Activated T-helper 17 cell treated with anti-CD3 and anti-CD28 coated beads, Interleukin-2, amount 50 U/mL, for 72 hours (primary cell): ENCODE measurements at regions not wholly inside any gene's neighbourhood (a gene's known extent, or its start where the extent isn't known, plus 50 kb on each side); places are given as distances from the start of the nearest gene placed in this dataset.

Experiments used
- ATAC-seq: fragments of 150-1000 bp; cut with Tn5 transposase; replicated peaks from 2 replicates; pipeline ENCODE4 v1.10.0; 2021; ENCODE audit warnings: mild to moderate bottlenecking, moderate library complexity
- H3K27ac Mint-ChIP-seq: one replicate; pipeline ENCODE4 v1.8.0; 2022; ENCODE audit warnings: mixed read lengths
- H3K27me3 Mint-ChIP-seq: one replicate; pipeline ENCODE4 v1.8.0; 2022; ENCODE audit warnings: mixed read lengths
- H3K36me3 Mint-ChIP-seq: one replicate; pipeline ENCODE4 v1.8.0; 2022; ENCODE audit warnings: low read depth, mild to moderate bottlenecking, mixed read lengths
- H3K4me1 Mint-ChIP-seq: one replicate; pipeline ENCODE4 v1.8.0; 2022; ENCODE audit warnings: mixed read lengths
- H3K4me3 Mint-ChIP-seq: one replicate; pipeline ENCODE4 v1.8.0; 2022; ENCODE audit warnings: mild to moderate bottlenecking, mixed read lengths
- H3K9me3 Mint-ChIP-seq: one replicate; pipeline ENCODE4 v1.8.0; 2022; ENCODE audit warnings: mixed read lengths

DNA sequence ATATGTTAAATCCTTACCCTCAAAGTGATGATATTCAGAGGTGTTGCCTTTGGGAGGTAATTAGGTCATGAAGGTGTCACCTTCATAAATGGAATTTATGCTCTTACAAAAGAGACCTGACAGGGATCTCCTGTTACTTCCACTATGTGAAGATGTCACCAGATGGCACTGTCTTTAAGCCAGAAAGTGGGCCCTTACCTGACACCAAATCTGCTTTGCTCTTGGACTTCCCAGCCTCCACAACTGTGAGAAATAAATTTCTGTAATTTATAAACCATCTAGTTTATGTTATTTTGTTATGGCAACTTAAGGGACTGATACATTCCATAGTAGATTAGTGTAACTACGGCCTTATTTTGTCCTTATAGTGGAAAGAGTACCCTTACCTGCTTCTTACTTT, 358.3 kb upstream of the SALL1 start:
- Mint-ChIP-seq H3K27ac (no peak overlapping the region), H3K9me3 (peaks cover 7% of the 10 kb centered on the region), H3K27me3 (no peaks in the 10 kb centered on the region), H3K36me3 (no peaks in the 10 kb centered on the region), H3K4me3 (no peak overlapping the region), H3K4me1 (no peaks in the 10 kb centered on the region)
- no peak for ATAC-seq

DNA sequence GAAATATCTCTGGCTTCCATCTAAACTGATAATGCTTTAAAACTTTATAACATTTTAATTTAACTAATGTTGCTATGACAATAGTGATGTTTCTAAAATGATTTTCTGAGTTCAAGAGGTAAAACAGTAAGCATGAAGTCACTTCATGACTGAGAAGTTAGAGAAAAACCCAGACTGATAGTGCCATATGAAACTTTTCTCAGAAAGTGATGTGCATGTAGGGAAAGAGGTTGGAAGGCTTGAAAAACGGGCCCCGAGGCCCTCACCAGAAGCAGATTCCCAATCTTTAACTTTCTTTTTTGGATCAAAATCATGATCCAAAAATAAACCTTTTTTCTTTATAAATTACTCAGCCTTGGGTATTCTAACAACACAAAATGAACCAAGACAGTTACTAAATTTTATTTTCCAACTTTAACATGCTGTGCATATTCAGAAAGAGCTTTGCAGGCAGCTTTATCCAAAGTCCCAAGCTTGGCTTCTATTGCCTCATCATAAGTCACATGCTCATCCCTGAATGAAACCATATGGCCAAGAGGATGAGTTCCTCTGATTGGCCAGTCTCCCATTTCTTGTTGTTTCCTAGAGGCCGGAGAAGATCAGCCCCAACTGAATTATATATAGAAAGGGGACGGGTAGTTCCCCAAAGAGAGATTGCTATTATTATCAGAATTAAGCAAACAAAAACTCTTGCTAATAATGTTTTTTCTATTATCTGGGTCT, 357.6 kb upstream of the SALL1 start:
- no peaks in the 10 kb centered on the region for H3K36me3 Mint-ChIP-seq
- H3K4me1 Mint-ChIP-seq: no peaks in the 10 kb centered on the region
- H3K9me3 Mint-ChIP-seq: peaks cover 10% of the 10 kb centered on the region
- no peak overlapping the region for H3K4me3 Mint-ChIP-seq
- no peaks in the 10 kb centered on the region for H3K27me3 Mint-ChIP-seq
- no peak for ATAC-seq
- no peak overlapping the region for H3K27ac Mint-ChIP-seq

DNA sequence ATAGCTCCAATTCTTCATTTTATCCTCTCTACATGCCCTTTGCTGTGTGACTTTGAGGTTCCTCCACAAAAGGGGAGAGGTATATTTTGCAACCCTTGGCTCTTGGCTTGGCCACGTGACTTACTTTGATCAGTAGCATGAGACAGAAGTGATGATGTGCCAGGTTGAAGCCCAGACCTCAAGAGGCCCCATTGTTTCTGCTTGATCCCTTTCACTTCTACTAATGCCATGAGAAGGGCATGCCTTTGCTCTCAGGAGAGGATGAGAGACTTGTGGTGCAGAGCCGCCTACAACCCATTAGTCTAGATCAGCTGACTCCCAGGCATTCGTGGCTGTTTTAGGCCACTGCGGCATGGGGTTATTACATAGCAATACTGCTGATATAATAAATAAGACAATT, 356.2 kb upstream of the SALL1 start:
- no peaks in the 10 kb centered on the region for H3K4me1 Mint-ChIP-seq
- no peak overlapping the region for H3K27ac Mint-ChIP-seq
- H3K4me3 Mint-ChIP-seq: no peak overlapping the region
- H3K27me3 Mint-ChIP-seq: no peaks in the 10 kb centered on the region
- peaks cover 10% of the 10 kb centered on the region for H3K9me3 Mint-ChIP-seq
- ATAC-seq: no peak
- no peaks in the 10 kb centered on the region for H3K36me3 Mint-ChIP-seq

DNA sequence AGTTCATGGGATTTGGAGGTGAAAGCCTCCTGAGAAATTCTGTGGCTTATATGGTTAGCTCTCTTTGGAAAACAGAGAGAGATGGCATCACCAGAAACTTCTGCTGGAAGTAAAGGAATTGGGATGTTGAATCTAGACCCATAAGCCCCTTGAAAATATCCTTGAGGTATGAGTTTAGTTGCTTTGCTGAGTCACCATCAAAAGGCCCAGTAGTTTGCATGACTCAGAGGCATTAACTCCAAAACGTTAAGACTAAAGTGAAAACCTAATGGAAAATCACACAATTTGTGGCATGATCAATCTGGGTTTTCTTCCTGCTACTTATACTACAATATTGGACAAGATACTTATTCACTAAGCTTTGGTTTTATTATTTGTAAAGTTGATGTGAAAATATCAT, 349.2 kb upstream of the SALL1 start:
- H3K27ac Mint-ChIP-seq: no peak overlapping the region

DNA sequence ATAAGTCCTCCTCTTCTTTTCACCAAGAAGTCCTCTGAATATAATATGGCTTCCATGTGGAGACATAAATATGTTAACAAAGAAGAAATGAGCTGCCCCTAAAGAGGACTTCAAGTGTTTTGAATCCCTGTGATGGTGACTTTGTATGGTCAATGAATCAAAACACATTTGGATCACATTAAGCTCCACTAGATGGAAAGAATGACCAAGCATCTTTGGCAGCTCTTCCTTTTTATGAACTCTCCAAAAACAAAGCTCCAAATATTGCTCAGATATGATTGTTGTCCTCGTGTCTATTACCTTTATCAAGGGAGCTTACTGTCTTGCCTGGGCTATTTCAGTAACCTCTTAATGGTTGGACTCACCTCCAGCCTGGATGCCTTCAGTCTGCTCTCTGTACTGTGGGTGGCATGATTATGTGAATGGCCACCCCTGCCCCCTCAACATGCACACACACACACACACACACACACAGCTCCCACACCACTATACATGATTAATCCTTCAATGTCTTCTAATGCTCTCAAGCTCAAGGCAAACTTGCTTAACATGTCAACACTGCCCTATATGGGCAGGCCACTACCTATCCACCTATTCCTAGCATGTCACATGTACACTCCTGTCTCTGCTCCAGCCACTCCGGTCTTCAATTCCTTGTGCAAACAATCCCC, 346.6 kb upstream of the SALL1 start:
- no peak for ATAC-seq
- peaks cover 12% of the 10 kb centered on the region for H3K9me3 Mint-ChIP-seq
- no peaks in the 10 kb centered on the region for H3K4me1 Mint-ChIP-seq
- no peaks in the 10 kb centered on the region for H3K36me3 Mint-ChIP-seq
- H3K4me3 Mint-ChIP-seq: no peak overlapping the region
- H3K27me3 Mint-ChIP-seq: no peaks in the 10 kb centered on the region
- no peak overlapping the region for H3K27ac Mint-ChIP-seq

More for the DNA sequence above, 349.2 kb upstream of the SALL1 start:
- Mint-ChIP-seq H3K4me3 (no peak overlapping the region), H3K36me3 (no peaks in the 10 kb centered on the region), H3K4me1 (no peaks in the 10 kb centered on the region), H3K9me3 (peaks cover 12% of the 10 kb centered on the region), H3K27me3 (no peaks in the 10 kb centered on the region)
- no peak for ATAC-seq

DNA sequence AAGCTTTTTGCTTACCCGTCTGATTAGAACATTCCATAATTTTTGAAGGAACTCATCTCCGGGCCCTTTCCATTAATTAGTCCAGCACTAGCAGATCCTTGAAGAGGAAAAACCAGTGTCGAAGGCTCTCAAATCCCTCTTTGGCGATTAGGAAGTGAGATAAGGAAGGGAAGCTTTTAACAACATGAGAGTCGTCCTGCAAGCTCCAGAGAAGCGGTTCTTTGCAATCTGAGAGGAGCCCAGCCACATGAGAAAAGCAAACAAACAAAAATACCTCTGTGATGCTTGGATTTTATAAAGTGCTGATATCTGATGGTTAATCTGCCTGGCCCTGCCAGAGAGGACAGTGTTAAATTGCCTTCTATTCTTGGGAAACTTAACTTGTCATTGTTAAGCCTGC, 339.8 kb upstream of the SALL1 start:
- H3K27me3 Mint-ChIP-seq: no peaks in the 10 kb centered on the region
- H3K4me1 Mint-ChIP-seq: no peaks in the 10 kb centered on the region
- no peak for ATAC-seq
- no peaks in the 10 kb centered on the region for H3K36me3 Mint-ChIP-seq
- H3K27ac Mint-ChIP-seq: no peak overlapping the region
- H3K9me3 Mint-ChIP-seq: peaks cover 10% of the 10 kb centered on the region
- H3K4me3 Mint-ChIP-seq: no peak overlapping the region

DNA sequence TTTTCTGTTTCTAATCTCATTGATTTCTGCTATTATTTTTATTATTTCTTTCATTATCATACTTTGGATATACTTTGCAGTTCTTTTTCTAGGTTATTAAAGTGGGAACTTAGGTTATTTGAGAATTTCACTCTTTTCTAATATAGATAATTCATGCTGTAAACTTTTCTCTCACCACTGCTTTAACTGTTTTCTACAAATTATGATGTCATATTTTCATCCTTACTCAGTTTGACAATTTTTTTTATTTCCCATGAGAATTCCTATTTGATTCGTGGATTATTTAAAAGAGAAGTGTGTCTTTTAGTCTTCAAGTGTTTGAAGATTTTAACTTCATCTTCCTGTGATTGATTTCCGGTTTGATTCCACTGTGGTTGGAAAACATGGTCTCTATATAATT, 336.8 kb upstream of the SALL1 start:
- Mint-ChIP-seq H3K36me3 (no peaks in the 10 kb centered on the region), H3K4me1 (no peaks in the 10 kb centered on the region), H3K4me3 (no peak overlapping the region), H3K27ac (no peak overlapping the region), H3K27me3 (no peaks in the 10 kb centered on the region), H3K9me3 (peaks cover 9% of the 10 kb centered on the region)
- no peak for ATAC-seq

DNA sequence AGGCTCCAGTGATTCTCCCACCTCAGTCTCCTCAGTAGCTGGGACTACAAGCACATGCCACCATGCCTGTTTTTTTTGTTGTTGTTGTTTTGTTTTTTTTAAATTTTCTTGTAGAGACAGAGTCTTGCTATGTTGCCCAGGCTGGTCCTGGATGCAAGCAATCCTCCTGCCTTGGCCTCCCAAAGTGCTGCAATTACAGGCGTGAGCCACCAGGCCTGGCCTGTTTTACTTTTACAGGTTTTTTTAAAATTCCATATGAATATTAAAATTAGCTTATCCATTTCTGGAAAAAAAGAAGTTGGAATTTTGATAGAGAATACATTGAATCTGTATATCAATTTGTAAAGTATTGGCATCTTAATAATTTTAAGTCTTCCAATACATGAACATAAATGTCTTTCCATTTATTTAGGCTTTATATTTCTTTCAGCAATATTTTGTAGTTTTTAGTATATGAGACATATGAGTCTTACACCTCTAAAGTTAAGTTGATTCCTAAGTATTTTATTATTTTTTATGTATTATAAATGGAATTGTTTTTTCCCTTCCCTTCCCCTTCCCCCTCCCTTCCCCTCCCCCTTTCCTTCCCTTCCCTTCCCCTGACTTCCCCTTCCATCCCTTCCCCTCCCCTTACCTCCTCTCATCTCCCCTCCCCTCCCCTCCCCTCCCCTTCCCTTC, 323.5 kb upstream of the SALL1 start:
- H3K4me1 Mint-ChIP-seq: no peaks in the 10 kb centered on the region
- H3K27me3 Mint-ChIP-seq: no peaks in the 10 kb centered on the region
- H3K27ac Mint-ChIP-seq: no peak overlapping the region
- ATAC-seq: no peak
- H3K36me3 Mint-ChIP-seq: no peaks in the 10 kb centered on the region
- no peak overlapping the region for H3K4me3 Mint-ChIP-seq
- peaks cover 14% of the 10 kb centered on the region for H3K9me3 Mint-ChIP-seq

DNA sequence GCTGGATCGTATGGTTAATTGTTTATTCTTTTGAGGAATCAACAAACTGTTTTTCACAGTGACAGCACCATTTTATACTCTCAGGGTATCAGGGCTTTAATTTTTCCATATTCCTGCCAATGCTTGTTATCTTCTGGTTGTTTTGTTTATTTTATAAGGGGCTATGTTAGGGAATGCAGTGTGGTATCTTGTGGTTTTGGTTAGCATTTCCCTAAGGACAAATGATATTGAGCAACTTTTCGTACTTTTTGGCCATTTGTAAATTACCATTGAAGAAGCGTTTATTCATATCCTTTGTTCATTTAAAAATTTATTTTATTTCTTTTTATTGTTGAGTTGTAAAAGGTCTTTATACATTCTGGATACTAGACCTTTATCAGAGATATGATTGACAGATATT, 322.0 kb upstream of the SALL1 start:
- no peaks in the 10 kb centered on the region for H3K27me3 Mint-ChIP-seq
- no peak overlapping the region for H3K4me3 Mint-ChIP-seq
- H3K27ac Mint-ChIP-seq: no peak overlapping the region
- H3K36me3 Mint-ChIP-seq: no peaks in the 10 kb centered on the region
- H3K9me3 Mint-ChIP-seq: peaks cover 14% of the 10 kb centered on the region
- no peaks in the 10 kb centered on the region for H3K4me1 Mint-ChIP-seq
- ATAC-seq: no peak

DNA sequence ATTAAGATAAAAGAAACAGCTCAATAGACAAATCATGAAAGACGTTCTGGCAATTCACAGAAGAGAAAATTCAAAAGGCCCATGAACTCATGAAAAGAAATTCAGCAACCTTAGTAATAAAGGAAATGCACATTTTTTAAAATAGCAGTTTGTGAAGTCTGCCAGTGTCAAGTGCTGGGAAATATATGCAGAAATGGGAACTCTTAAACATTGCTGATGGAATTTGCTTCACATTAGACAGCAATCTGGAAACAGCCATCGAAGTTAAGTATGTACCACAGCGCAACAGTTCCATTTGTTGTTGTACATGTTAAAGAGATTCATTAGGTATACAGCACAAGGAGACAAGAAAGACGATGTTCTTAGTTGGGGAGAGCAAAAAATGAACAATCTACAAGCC, 319.4 kb upstream of the SALL1 start:
- Mint-ChIP-seq H3K27ac (no peak overlapping the region), H3K4me1 (no peaks in the 10 kb centered on the region), H3K36me3 (no peaks in the 10 kb centered on the region), H3K27me3 (no peaks in the 10 kb centered on the region), H3K4me3 (no peak overlapping the region), H3K9me3 (peaks cover 8% of the 10 kb centered on the region)
- ATAC-seq: no peak

DNA sequence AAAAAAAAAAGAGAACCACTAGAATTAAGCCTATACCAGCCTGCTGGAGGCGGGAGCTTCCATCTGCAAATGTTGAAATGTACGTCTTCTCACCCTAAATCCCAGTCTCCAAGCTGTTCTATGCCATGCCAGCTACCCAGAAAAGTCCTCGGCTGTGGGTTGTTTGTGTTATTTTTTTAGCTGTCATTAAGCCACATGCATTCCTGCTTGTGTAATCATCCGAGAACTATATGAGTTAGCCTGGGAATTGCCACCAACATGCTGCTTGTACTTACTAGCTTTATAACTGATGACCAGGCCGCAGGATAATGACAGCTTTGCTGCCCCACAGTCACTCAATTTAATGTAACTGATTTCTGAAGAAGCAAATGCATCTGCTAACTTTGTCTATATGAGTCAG, 313.9 kb upstream of the SALL1 start:
- no peaks in the 10 kb centered on the region for H3K27me3 Mint-ChIP-seq
- H3K4me3 Mint-ChIP-seq: no peak overlapping the region
- H3K27ac Mint-ChIP-seq: no peak overlapping the region
- H3K4me1 Mint-ChIP-seq: no peaks in the 10 kb centered on the region
- no peak for ATAC-seq
- H3K9me3 Mint-ChIP-seq: peaks cover 8% of the 10 kb centered on the region
- H3K36me3 Mint-ChIP-seq: no peaks in the 10 kb centered on the region

DNA sequence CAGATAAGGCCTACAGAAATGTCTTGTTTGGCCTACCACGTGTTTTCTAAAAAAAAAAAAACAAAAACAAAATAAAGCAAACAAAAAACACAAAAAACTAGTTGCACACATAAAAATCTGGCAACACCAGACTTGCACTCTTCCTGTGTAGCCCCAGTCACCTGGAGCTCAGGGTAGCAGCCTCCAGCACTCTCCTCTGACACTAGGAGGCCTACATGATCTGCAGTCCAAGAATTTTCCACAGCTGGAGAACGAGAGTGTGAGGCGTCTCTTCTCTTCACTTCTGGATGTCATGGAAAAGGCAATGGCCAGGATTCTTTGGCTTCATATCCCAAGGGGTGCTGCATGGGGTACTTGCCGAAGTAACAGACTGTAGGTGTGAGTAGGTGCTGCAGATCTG, 310.2 kb upstream of the SALL1 start:
- Mint-ChIP-seq H3K27ac (no peak overlapping the region), H3K36me3 (no peaks in the 10 kb centered on the region), H3K27me3 (no peaks in the 10 kb centered on the region), H3K9me3 (peaks cover 12% of the 10 kb centered on the region), H3K4me3 (no peak overlapping the region), H3K4me1 (no peaks in the 10 kb centered on the region)
- no peak for ATAC-seq

DNA sequence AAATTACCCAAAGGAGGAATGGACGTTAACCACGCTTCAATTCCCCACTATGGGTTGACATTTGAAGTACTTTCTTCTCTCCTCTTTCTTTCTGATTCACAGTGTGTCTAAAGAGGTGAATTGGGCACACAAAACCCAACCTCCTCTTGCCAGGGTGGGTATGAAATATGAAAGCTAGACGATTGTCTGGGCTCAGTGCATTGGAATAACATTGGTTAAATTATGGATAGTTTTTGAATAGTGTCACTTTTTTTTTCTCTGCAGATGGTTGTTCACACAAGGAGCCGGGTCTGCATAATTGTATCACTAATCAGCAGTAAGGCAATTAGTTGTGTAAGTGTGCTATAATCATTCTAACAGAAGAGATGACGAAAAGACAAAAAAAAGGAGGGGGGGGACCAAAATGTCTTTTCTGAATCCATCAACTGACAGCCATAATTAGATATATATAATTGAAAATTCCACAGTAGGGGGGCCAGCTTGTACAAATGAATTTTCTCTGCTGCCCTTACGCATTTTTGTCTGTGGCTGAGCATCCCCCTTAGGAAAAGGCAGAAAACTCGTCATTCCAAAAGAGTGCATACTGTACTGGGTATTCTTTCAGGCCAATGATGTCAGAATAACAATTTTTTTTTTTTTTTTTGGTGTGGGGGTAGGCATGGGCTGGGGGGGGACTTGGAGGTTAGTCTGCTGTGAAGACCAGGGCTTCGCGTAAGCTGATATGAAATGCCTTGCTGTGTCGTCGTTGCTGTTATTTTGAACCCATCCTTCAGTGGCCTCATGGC, 307.5 kb upstream of the SALL1 start:
- Mint-ChIP-seq H3K27me3 (no peaks in the 10 kb centered on the region), H3K9me3 (peaks cover 12% of the 10 kb centered on the region)

DNA sequence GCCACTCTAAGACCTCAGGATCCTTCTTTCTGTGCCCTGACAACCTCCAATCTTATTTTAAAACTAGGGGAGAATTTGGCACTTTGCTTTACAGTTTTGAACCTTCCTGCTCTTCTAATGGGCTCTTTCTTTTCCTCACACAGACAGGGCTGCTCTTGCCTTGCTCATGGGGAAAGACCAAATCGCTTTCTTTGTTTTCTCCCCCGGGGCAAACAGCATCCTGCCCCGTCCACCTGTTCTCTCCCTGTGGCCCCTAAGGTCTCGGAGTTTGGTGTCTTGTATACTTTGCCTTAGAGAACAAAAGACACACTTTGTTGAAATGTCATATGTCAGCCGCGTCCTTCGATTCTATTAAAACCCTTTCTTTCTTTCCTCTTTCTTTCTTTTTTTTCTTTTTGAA, 306.7 kb upstream of the SALL1 start:
- H3K9me3 Mint-ChIP-seq: peaks cover 10% of the 10 kb centered on the region
- no peaks in the 10 kb centered on the region for H3K36me3 Mint-ChIP-seq
- no peak overlapping the region for H3K27ac Mint-ChIP-seq
- no peaks in the 10 kb centered on the region for H3K4me1 Mint-ChIP-seq
- no peak for ATAC-seq
- no peak overlapping the region for H3K4me3 Mint-ChIP-seq
- no peaks in the 10 kb centered on the region for H3K27me3 Mint-ChIP-seq

More for the DNA sequence above, 307.5 kb upstream of the SALL1 start:
- Mint-ChIP-seq H3K4me3 (no peak overlapping the region), H3K27ac (no peak overlapping the region), H3K36me3 (no peaks in the 10 kb centered on the region), H3K4me1 (no peaks in the 10 kb centered on the region)
- no peak for ATAC-seq
